ENCODE measurements at regions not wholly inside any gene's neighbourhood (a gene's known extent, or its start where the extent isn't known, plus 50 kb on each side); places are given as distances from the start of the nearest gene placed in this dataset.

GRCh38 chr15:69660114-69660513, 207.5 kb downstream of the RPLP1 start:
- Histone ChIP-seq H3K27me3 (ENCODE audit: control insufficient read depth, insufficient read depth, low read length, poor library complexity, severe bottlenecking) (peaks cover 33% of the 10 kb centered on the region), H3K9ac (ENCODE audit: extremely low read depth, low read length, poor library complexity, severe bottlenecking) (no peak overlapping the region), H3K36me3 (ENCODE audit: control insufficient read depth, insufficient read depth, low read length) (no peaks in the 10 kb centered on the region), H3K9me3 (ENCODE audit: control insufficient read depth, low read length) (no peaks in the 10 kb centered on the region), H3K27ac (ENCODE audit: low read depth, low read length) (no peak overlapping the region), H3K4me3 (ENCODE audit: low read length) (no peak overlapping the region), H3K4me1 (ENCODE audit: control insufficient read depth, insufficient read depth, low read length) (no peaks in the 10 kb centered on the region)
- Mint-ChIP-seq H3K27ac (no peak overlapping the region), H3K9me3 (no peaks in the 10 kb centered on the region), H3K4me1 (peaks cover 3% of the 10 kb centered on the region), H3K4me3 (no peak overlapping the region), H3K36me3 (ENCODE audit: low read depth) (no peaks in the 10 kb centered on the region), H3K27me3 (ENCODE audit: insufficient read depth) (peaks cover 31% of the 10 kb centered on the region)
- TF ChIP-seq CTCF (conservative IDR thresholded peaks at IDR 0.05), result no peak
- WGBS, 2 experiments (ENCODE audit: insufficient coverage in 1 of 2, insufficient read length in 1 of 2), result 91 to 100% methylated on average over 2 of the region's 2 CpGs
- no peak for DNase-seq

GRCh38 chr15:69660658-69661405, 208.2 kb downstream of the RPLP1 start:
- Mint-ChIP-seq H3K4me3 (no peak overlapping the region), H3K36me3 (ENCODE audit: low read depth) (no peaks in the 10 kb centered on the region), H3K27ac (no peak overlapping the region), H3K27me3 (ENCODE audit: insufficient read depth) (peaks cover 31% of the 10 kb centered on the region), H3K4me1 (peaks cover 6% of the 10 kb centered on the region), H3K9me3 (no peaks in the 10 kb centered on the region)
- Histone ChIP-seq H3K27me3 (ENCODE audit: control insufficient read depth, insufficient read depth, low read length, poor library complexity, severe bottlenecking) (peaks cover 33% of the 10 kb centered on the region), H3K4me3 (ENCODE audit: low read length) (no peak overlapping the region), H3K9ac (ENCODE audit: extremely low read depth, low read length, poor library complexity, severe bottlenecking) (no peak overlapping the region), H3K36me3 (ENCODE audit: control insufficient read depth, insufficient read depth, low read length) (no peaks in the 10 kb centered on the region), H3K4me1 (ENCODE audit: control insufficient read depth, insufficient read depth, low read length) (peaks cover 5% of the 10 kb centered on the region), H3K9me3 (ENCODE audit: control insufficient read depth, low read length) (no peaks in the 10 kb centered on the region), H3K27ac (ENCODE audit: low read depth, low read length) (no peak overlapping the region)
- 88 to 95% methylated on average over 6 to 7 of the region's 7 CpGs for WGBS, 2 experiments (ENCODE audit: insufficient coverage in 1 of 2, insufficient read length in 1 of 2)
- DNase-seq, result no peak
- no peak for TF ChIP-seq CTCF (conservative IDR thresholded peaks at IDR 0.05)

GRCh38 chr15:69661446-69661845, 208.8 kb downstream of the RPLP1 start:
- no peak overlapping the region for H3K27ac ChIP-seq (ENCODE audit: low read depth, low read length)
- Mint-ChIP-seq H3K9me3 (no peaks in the 10 kb centered on the region), H3K4me3 (no peak overlapping the region), H3K4me1 (peaks cover 6% of the 10 kb centered on the region), H3K27me3 (ENCODE audit: insufficient read depth) (peaks cover 31% of the 10 kb centered on the region), H3K27ac (no peak overlapping the region), H3K36me3 (ENCODE audit: low read depth) (no peaks in the 10 kb centered on the region)
- peaks cover 5% of the 10 kb centered on the region for H3K4me1 ChIP-seq (ENCODE audit: control insufficient read depth, insufficient read depth, low read length)
- peaks cover 33% of the 10 kb centered on the region for H3K27me3 ChIP-seq (ENCODE audit: control insufficient read depth, insufficient read depth, low read length, poor library complexity, severe bottlenecking)
- no peak overlapping the region for H3K4me3 ChIP-seq (ENCODE audit: low read length)
- 94 to 95% methylated on average over 6 of the region's 6 CpGs for WGBS, 2 experiments (ENCODE audit: insufficient coverage in 1 of 2, insufficient read length in 1 of 2)
- no peaks in the 10 kb centered on the region for H3K36me3 ChIP-seq (ENCODE audit: control insufficient read depth, insufficient read depth, low read length)
- H3K9me3 ChIP-seq (ENCODE audit: control insufficient read depth, low read length), result no peaks in the 10 kb centered on the region
- no peak for TF ChIP-seq CTCF (conservative IDR thresholded peaks at IDR 0.05)
- DNase-seq, result no peak
- no peak overlapping the region for H3K9ac ChIP-seq (ENCODE audit: extremely low read depth, low read length, poor library complexity, severe bottlenecking)

All from endodermal cell (in vitro differentiated cells).